Nephron (organoid): ENCODE measurements at regions not wholly inside any gene's neighbourhood (a gene's known extent, or its start where the extent isn't known, plus 50 kb on each side); places are given as distances from the start of the nearest gene placed in this dataset.

Experiments
- H3K27ac Mint-ChIP-seq, 3 experiments: 2 replicates each; pipeline ENCODE4 v1.8.0; 2020; ENCODE audit warnings: mixed read lengths in 3 of 3, mild to moderate bottlenecking in 2 of 3, moderate library complexity in 1 of 3
- H3K27me3 Mint-ChIP-seq: 2 replicates; pipeline ENCODE4 v1.8.0; 2021; ENCODE audit warnings: low read depth, mild to moderate bottlenecking, moderate library complexity, mixed read lengths
- H3K36me3 Mint-ChIP-seq: 2 replicates; pipeline ENCODE4 v1.8.0; 2020; ENCODE audit warnings: low read depth, mixed read lengths
- H3K4me1 Mint-ChIP-seq: 2 replicates; pipeline ENCODE4 v1.8.0; 2020; ENCODE audit warnings: mixed read lengths
- H3K4me3 Mint-ChIP-seq, 3 experiments: 2 replicates each; pipeline ENCODE4 v1.8.0; 2020; ENCODE audit warnings: mild to moderate bottlenecking in 3 of 3, mixed read lengths in 3 of 3, moderate library complexity in 2 of 3
- H3K9me3 Mint-ChIP-seq: 2 replicates; pipeline ENCODE4 v1.8.0; 2020; ENCODE audit warnings: mixed read lengths
- CTCF ChIP-seq, 3 experiments: fragments of 200-600 bp; sonication (generic); IDR thresholded peaks; one replicate each; pipeline ENCODE4 v1.5.0; 2021; ENCODE audit warnings: antibody characterized with exemption in 3 of 3; ENCODE audit not compliant: unreplicated experiment in 3 of 3

- Mint-ChIP-seq H3K27ac (no peak overlapping the region), H3K4me3 (no peak overlapping the region), H3K4me1 (no peaks in the 10 kb centered on the region), H3K36me3 (no peaks in the 10 kb centered on the region), H3K27me3 (no peaks in the 10 kb centered on the region), H3K9me3 (no peaks in the 10 kb centered on the region)
- no peak for TF ChIP-seq CTCF (IDR thresholded peaks at IDR 0.05; ENCODE audit: unreplicated experiment in 3 of 3)
These were observed 129.6 kb downstream of the EDN1 start for GRCh38 chr6:12419631-12420272.

- H3K9me3 Mint-ChIP-seq = no peaks in the 10 kb centered on the region
- H3K27me3 Mint-ChIP-seq = no peaks in the 10 kb centered on the region
- no peaks in the 10 kb centered on the region for H3K36me3 Mint-ChIP-seq
- H3K4me1 Mint-ChIP-seq = no peaks in the 10 kb centered on the region
- no peak for TF ChIP-seq CTCF (IDR thresholded peaks at IDR 0.05; ENCODE audit: unreplicated experiment in 3 of 3)
- H3K4me3 Mint-ChIP-seq = no peak overlapping the region
- H3K27ac Mint-ChIP-seq = no peak overlapping the region
These were observed 130.5 kb downstream of the EDN1 start for GRCh38 chr6:12420626-12421025.

- no peak for TF ChIP-seq CTCF (IDR thresholded peaks at IDR 0.05; ENCODE audit: unreplicated experiment in 3 of 3)
- Mint-ChIP-seq H3K27me3 (no peaks in the 10 kb centered on the region), H3K4me1 (no peaks in the 10 kb centered on the region), H3K9me3 (no peaks in the 10 kb centered on the region), H3K36me3 (no peaks in the 10 kb centered on the region), H3K27ac (no peak overlapping the region), H3K4me3 (no peak overlapping the region)
These were observed 131.4 kb downstream of the EDN1 start for GRCh38 chr6:12421596-12421995.

GRCh38 chr6:12422848-12423247 is 132.7 kb downstream of the EDN1 start:
- TF ChIP-seq CTCF (IDR thresholded peaks at IDR 0.05; ENCODE audit: unreplicated experiment in 3 of 3) = no peak
- Mint-ChIP-seq H3K36me3 (no peaks in the 10 kb centered on the region), H3K9me3 (no peaks in the 10 kb centered on the region), H3K27me3 (no peaks in the 10 kb centered on the region), H3K27ac (no peak overlapping the region), H3K4me3 (no peak overlapping the region), H3K4me1 (no peaks in the 10 kb centered on the region)

- no peak for TF ChIP-seq CTCF (IDR thresholded peaks at IDR 0.05; ENCODE audit: unreplicated experiment in 3 of 3)
- H3K27ac Mint-ChIP-seq = no peak overlapping the region
- H3K4me3 Mint-ChIP-seq = no peak overlapping the region
- H3K4me1 Mint-ChIP-seq = no peaks in the 10 kb centered on the region
- no peaks in the 10 kb centered on the region for H3K36me3 Mint-ChIP-seq
- peaks cover under 1% of the 10 kb centered on the region for H3K27me3 Mint-ChIP-seq
- no peaks in the 10 kb centered on the region for H3K9me3 Mint-ChIP-seq
These were observed 133.7 kb downstream of the EDN1 start for GRCh38 chr6:12423832-12424231.

- H3K27me3 Mint-ChIP-seq = peaks cover 5% of the 10 kb centered on the region
- no peak for TF ChIP-seq CTCF (IDR thresholded peaks at IDR 0.05; ENCODE audit: unreplicated experiment in 3 of 3)
- H3K36me3 Mint-ChIP-seq = no peaks in the 10 kb centered on the region
- H3K4me3 Mint-ChIP-seq = no peak overlapping the region
- no peak overlapping the region for H3K27ac Mint-ChIP-seq
- no peaks in the 10 kb centered on the region for H3K9me3 Mint-ChIP-seq
- no peaks in the 10 kb centered on the region for H3K4me1 Mint-ChIP-seq
These were observed 136.0 kb downstream of the EDN1 start for GRCh38 chr6:12426121-12426520.
